Panc1 (cell line): ENCODE measurements at regions not wholly inside any gene's neighbourhood (a gene's known extent, or its start where the extent isn't known, plus 50 kb on each side); places are given as distances from the start of the nearest gene placed in this dataset.

Experiments used
- ATAC-seq: fragments of 200-7000 bp; cut with Tn5 transposase; 2 replicates; pipeline ENCODE4 v1.9.1; 2020; ENCODE audit warnings: mild to moderate bottlenecking, moderate library complexity
- BruUV-seq: library from RNA; stranded (reverse); fragments of 400-500 nt; replicated peaks from 2 replicates; lab custom pipeline; 2021; lab: Mats Ljungman, UMichigan
- CTCF ChIA-PET: fragments of 300-600 bp; sonication (Branson Sonifier 250); formaldehyde crosslinking; loops from one replicate; lab custom pipeline; 2022; ENCODE audit warnings: antibody characterized with exemption; lab: Charles Lee
- POLR2A ChIA-PET: fragments of 300-600 bp; sonication (Branson Sonifier 250); formaldehyde crosslinking; loops from one replicate; lab custom pipeline; 2022; ENCODE audit warnings: antibody characterized with exemption; lab: Charles Lee
- DNase-seq: peaks from one replicate; pipeline ENCODE4 v3.0.0-alpha.2; 2010; ENCODE audit warnings: low read depth, low spot score
- H3K27ac ChIP-seq: 2 replicates; pipeline ENCODE4 v1.5.1; 2011; ENCODE audit warnings: mild to moderate bottlenecking, low read length, inconsistent platforms
- H3K27me3 ChIP-seq: fragments of 200-500 bp; sonication (Bioruptor generic); 2 replicates; pipeline ENCODE4 v1.6.0; 2014; ENCODE audit warnings: low read length, inconsistent platforms; ENCODE audit not compliant: control insufficient read depth, insufficient read depth
- H3K36me3 ChIP-seq: fragments of 200-500 bp; sonication (Bioruptor generic); 2 replicates; pipeline ENCODE4 v1.5.1; 2014; ENCODE audit warnings: inconsistent platforms, mild to moderate bottlenecking, low read length, moderate library complexity; ENCODE audit not compliant: control insufficient read depth, insufficient read depth
- H3K4me1 ChIP-seq: 2 replicates; pipeline ENCODE4 v1.5.1; 2011; ENCODE audit warnings: inconsistent platforms, mild to moderate bottlenecking, low read length, moderate library complexity; ENCODE audit not compliant: control insufficient read depth, insufficient read depth
- H3K4me3 ChIP-seq, 2 experiments: 2 replicates each; pipeline ENCODE4 v1.5.1; 2011 to 2012; ENCODE audit warnings: low read depth in 2 of 2, low read length in 2 of 2, mild to moderate bottlenecking in 2 of 2, inconsistent platforms in 1 of 2, moderate library complexity in 1 of 2
- H3K9me3 ChIP-seq: fragments of 200-500 bp; sonication (Bioruptor generic); 2 replicates; pipeline ENCODE4 v1.5.1; 2014; ENCODE audit warnings: low read depth, mild to moderate bottlenecking, inconsistent platforms, low read length, moderate library complexity; ENCODE audit not compliant: control insufficient read depth, insufficient read depth
- CTCF ChIP-seq: fragments of 450-650 bp; IDR thresholded peaks from 2 replicates; pipeline ENCODE4 v1.5.1; 2017; ENCODE audit warnings: mild to moderate bottlenecking
- POLR2AphosphoS5 ChIP-seq: IDR thresholded peaks from 2 replicates; pipeline ENCODE4 v1.6.1; 2012; ENCODE audit warnings: mild to moderate bottlenecking, low read depth, low read length, moderate library complexity
- REST ChIP-seq, 2 experiments: IDR thresholded peaks; 2 replicates each; pipeline ENCODE4 v1.6.1; 2011 to 2012; ENCODE audit warnings: low read depth in 2 of 2, control low read depth in 1 of 2, low read length in 1 of 2, mild to moderate bottlenecking in 1 of 2, moderate library complexity in 1 of 2; ENCODE audit not compliant: insufficient read depth in 1 of 2
- SIN3A ChIP-seq: IDR thresholded peaks from 2 replicates; pipeline ENCODE4 v1.6.1; 2012; ENCODE audit warnings: low read depth, mild to moderate bottlenecking, low read length, moderate library complexity, borderline replicate concordance; ENCODE audit not compliant: insufficient read depth
- TCF7L2 ChIP-seq: IDR thresholded peaks from 2 replicates; pipeline ENCODE4 v1.6.1; 2011; ENCODE audit warnings: mild to moderate bottlenecking, low read depth, low read length, inconsistent platforms
- in situ Hi-C: cut with HindIII; loops from 2 replicates; pipeline ENCODE4 v1.10.0; 2016; ENCODE audit warnings: low sequenced_read_pairs, low pct_unique_long_range_greater_than_20kb
- intact Hi-C: fragments of 100-400 bp; cut with micrococcal nuclease; formaldehyde crosslinking; loops from one replicate; pipeline ENCODE4 v1.10.0; 2022; ENCODE audit not compliant: unreplicated experiment

GRCh38 chr7:41880107-41880506 is 177.2 kb upstream of the INHBA start:
- ATAC-seq: no peak

DNA sequence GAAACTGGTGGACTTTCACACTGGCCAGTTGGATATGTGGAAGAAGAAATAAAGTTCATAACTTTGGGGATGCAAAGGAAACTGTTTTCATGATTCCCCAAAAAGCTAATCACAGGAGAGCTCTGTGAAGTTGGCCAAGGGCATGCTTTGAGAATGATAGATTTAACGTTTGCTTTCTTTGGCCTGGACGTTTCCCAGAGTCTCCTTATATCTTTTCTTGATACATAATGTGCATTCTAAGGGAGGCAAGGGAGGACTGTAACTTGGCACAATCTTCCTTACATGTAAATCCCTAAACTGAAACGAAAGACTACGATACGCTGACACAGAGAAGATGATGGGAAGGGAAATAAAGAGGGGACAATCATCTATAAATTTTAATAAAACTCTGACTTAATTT is 176.5 kb upstream of the INHBA start:
- Histone ChIP-seq H3K36me3 (no peaks in the 10 kb centered on the region), H3K27me3 (no peaks in the 10 kb centered on the region), H3K4me3 (no peak overlapping the region), H3K27ac (no peak overlapping the region), H3K4me1 (no peaks in the 10 kb centered on the region), H3K9me3 (no peaks in the 10 kb centered on the region)
- ChIA-PET CTCF (interaction anchor here (0.5 kb wide), 1 partner anchor 1594 kb away, joined by 5 read pairs; no protein-coding TSS in a partner anchor), POLR2A (no interaction called here)
- BruUV-seq: no TSS peak
- TF ChIP-seq SIN3A: no peak
- TF ChIP-seq REST (IDR thresholded peaks at IDR 0.05; ENCODE audit: insufficient read depth in 1 of 2, low read depth in 2 of 2, low read length in 1 of 2): no peak
- TF ChIP-seq POLR2AphosphoS5: no peak
- no peak for TF ChIP-seq CTCF
- intact Hi-C loops: no loop called here
- ATAC-seq (no peak), DNase-seq (no peak)
- in situ Hi-C loops: no loop called here

More at GRCh38 chr7:41880107-41880506, 177.2 kb upstream of the INHBA start:
- CTCF ChIA-PET: no interaction called here
- POLR2A ChIA-PET: no interaction called here
- in situ Hi-C loops: no loop called here
- no peaks in the 10 kb centered on the region for H3K27me3 ChIP-seq
- H3K36me3 ChIP-seq: no peaks in the 10 kb centered on the region
- DNase-seq: no peak
- BruUV-seq: no TSS peak
- H3K4me1 ChIP-seq: no peaks in the 10 kb centered on the region
- no peaks in the 10 kb centered on the region for H3K9me3 ChIP-seq
- intact Hi-C loops: no loop called here
- TF ChIP-seq CTCF (no peak), TCF7L2 (no peak), SIN3A (no peak), REST (IDR thresholded peaks at IDR 0.05; ENCODE audit: insufficient read depth in 1 of 2, low read depth in 2 of 2, low read length in 1 of 2) (no peak), POLR2AphosphoS5 (no peak)
- no peak overlapping the region for H3K27ac ChIP-seq
- H3K4me3 ChIP-seq: no peak overlapping the region
